PC-3 (cell line): ENCODE measurements at regions not wholly inside any gene's neighbourhood (a gene's known extent, or its start where the extent isn't known, plus 50 kb on each side); places are given as distances from the start of the nearest gene placed in this dataset.
"Not testable (repeated sequence)": the region's sequence is repeated elsewhere in the genome, so short reads cannot be mapped to it uniquely, and the experiment has no call there.

Experiments used
- ATAC-seq: fragments of 200-7000 bp; cut with Tn5 transposase; 2 replicates; pipeline ENCODE4 v1.9.1; 2020; ENCODE audit warnings: mild to moderate bottlenecking, moderate library complexity
- BruUV-seq: library from RNA; stranded (reverse); fragments of 400-500 nt; replicated peaks from 2 replicates; lab custom pipeline; 2021; lab: Mats Ljungman, UMichigan
- CTCF ChIA-PET: fragments of 300-600 bp; sonication (Branson Sonifier 250); formaldehyde crosslinking; loops from one replicate; lab custom pipeline; 2022; ENCODE audit warnings: antibody characterized with exemption; lab: Charles Lee
- POLR2A ChIA-PET: fragments of 300-600 bp; sonication (Branson Sonifier 250); formaldehyde crosslinking; loops from one replicate; lab custom pipeline; 2022; ENCODE audit warnings: antibody characterized with exemption; ENCODE audit not compliant: unreplicated experiment; lab: Charles Lee
- DNase-seq: peaks from one replicate; pipeline ENCODE4 v3.0.0-alpha.2; 2015
- H2AFZ ChIP-seq: fragments of 300-600 bp; sonication (generic); 2 replicates; pipeline ENCODE4 v1.6.0; 2016; ENCODE audit warnings: antibody characterized with exemption, low read length
- H3F3A ChIP-seq: fragments of 300-600 bp; sonication (generic); one replicate; pipeline ENCODE4 v1.6.0; 2017; ENCODE audit warnings: antibody characterized with exemption, low read length, control low read depth, mild to moderate bottlenecking; ENCODE audit not compliant: unreplicated experiment
- H3K27ac ChIP-seq: fragments of 300-600 bp; sonication (generic); 2 replicates; pipeline ENCODE4 v1.5.1; 2016; ENCODE audit warnings: mild to moderate bottlenecking, low read length
- H3K27me3 ChIP-seq: fragments of 300-600 bp; sonication (generic); 2 replicates; pipeline ENCODE4 v1.6.1; 2016; ENCODE audit warnings: low read length, mixed read lengths
- H3K36me3 ChIP-seq: fragments of 300-600 bp; sonication (generic); 2 replicates; pipeline ENCODE4 v1.6.1; 2016; ENCODE audit warnings: low read depth, mixed run types, low read length, mixed read lengths
- H3K4me1 ChIP-seq: fragments of 300-600 bp; sonication (generic); 2 replicates; pipeline ENCODE4 v1.5.1; 2016; ENCODE audit warnings: low read length; ENCODE audit not compliant: insufficient read depth
- H3K4me2 ChIP-seq: fragments of 300-600 bp; sonication (generic); 2 replicates; pipeline ENCODE4 v1.6.0; 2016; ENCODE audit warnings: low read length
- H3K4me3 ChIP-seq: fragments of 300-600 bp; sonication (generic); 2 replicates; pipeline ENCODE4 v1.5.1; 2016; ENCODE audit warnings: mild to moderate bottlenecking, low read length, mixed read lengths
- H3K79me2 ChIP-seq: fragments of 300-600 bp; sonication (generic); 2 replicates; pipeline ENCODE4 v1.6.1; 2017; ENCODE audit warnings: low read length, mixed read lengths
- H3K9ac ChIP-seq: fragments of 300-600 bp; sonication (generic); 2 replicates; pipeline ENCODE4 v1.6.0; 2016; ENCODE audit warnings: mild to moderate bottlenecking, low read length
- H3K9me2 ChIP-seq: fragments of 300-600 bp; sonication (generic); replicated peaks from 2 replicates; pipeline ENCODE4 v1.6.1; 2016; ENCODE audit warnings: mixed run types, low read length, mixed read lengths
- H3K9me3 ChIP-seq: fragments of 300-600 bp; sonication (generic); 2 replicates; pipeline ENCODE4 v1.6.1; 2016; ENCODE audit warnings: low read length, mixed read lengths
- H4K20me1 ChIP-seq: fragments of 300-600 bp; sonication (generic); 2 replicates; pipeline ENCODE4 v1.6.1; 2016; ENCODE audit warnings: low read length, mixed read lengths
- EZH2 ChIP-seq: fragments of 300-600 bp; sonication (generic); IDR thresholded peaks from one replicate; pipeline ENCODE4 v1.6.1; 2017; ENCODE audit warnings: antibody characterized with exemption, mild to moderate bottlenecking, low read length; ENCODE audit not compliant: unreplicated experiment
- EZH2phosphoT487 ChIP-seq: fragments of 300-600 bp; sonication (generic); IDR thresholded peaks from 2 replicates; pipeline ENCODE4 v1.6.1; 2018; ENCODE audit warnings: mild to moderate bottlenecking, antibody characterized with exemption, low read length, borderline replicate concordance
- intact Hi-C: fragments of 100-400 bp; cut with micrococcal nuclease; formaldehyde crosslinking; loops from 2 replicates; pipeline ENCODE4 v1.9.0; 2023
- TF ChIP-seq, protein P1 (sequence below): fragments of 300-600 bp; sonication (generic); conservative IDR thresholded peaks from 2 replicates; pipeline ENCODE4 v1.5.1; 2017; ENCODE audit warnings: antibody characterized with exemption, low read depth, mild to moderate bottlenecking, low read length

DNA sequence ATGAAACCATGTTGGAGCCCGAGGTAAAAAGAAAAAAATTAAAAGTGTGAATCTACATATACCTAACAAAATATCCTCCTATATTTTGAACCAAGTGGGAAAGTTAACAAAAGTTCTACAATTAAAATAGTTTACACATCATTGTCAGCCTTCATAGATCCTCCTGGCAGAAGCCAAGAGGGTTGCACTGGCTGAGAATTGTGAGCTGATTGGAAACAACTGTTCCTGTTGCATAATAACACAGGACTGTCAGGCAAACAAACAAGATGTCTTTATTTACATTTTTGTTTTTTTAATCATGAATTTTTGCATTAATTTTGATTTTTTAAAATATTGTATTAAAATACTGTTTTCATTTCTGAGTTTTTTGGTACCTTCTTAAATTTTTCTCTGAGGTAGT, 215.2 kb upstream of the MME start:
- TF ChIP-seq, protein P1, sequence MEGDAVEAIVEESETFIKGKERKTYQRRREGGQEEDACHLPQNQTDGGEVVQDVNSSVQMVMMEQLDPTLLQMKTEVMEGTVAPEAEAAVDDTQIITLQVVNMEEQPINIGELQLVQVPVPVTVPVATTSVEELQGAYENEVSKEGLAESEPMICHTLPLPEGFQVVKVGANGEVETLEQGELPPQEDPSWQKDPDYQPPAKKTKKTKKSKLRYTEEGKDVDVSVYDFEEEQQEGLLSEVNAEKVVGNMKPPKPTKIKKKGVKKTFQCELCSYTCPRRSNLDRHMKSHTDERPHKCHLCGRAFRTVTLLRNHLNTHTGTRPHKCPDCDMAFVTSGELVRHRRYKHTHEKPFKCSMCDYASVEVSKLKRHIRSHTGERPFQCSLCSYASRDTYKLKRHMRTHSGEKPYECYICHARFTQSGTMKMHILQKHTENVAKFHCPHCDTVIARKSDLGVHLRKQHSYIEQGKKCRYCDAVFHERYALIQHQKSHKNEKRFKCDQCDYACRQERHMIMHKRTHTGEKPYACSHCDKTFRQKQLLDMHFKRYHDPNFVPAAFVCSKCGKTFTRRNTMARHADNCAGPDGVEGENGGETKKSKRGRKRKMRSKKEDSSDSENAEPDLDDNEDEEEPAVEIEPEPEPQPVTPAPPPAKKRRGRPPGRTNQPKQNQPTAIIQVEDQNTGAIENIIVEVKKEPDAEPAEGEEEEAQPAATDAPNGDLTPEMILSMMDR = no peak
- TF ChIP-seq EZH2 (no peak), EZH2phosphoT487 (no peak)
- intact Hi-C loops = no loop called here

GRCh38 chr3:154862265-154862664, 217.9 kb upstream of the MME start:
- Histone ChIP-seq H3K9ac (no peak overlapping the region), H3K36me3 (no peaks in the 10 kb centered on the region), H3K4me1 (no peaks in the 10 kb centered on the region), H2AFZ (no peak overlapping the region), H3K4me2 (no peak overlapping the region), H3K4me3 (no peak overlapping the region), H3K27me3 (no peaks in the 10 kb centered on the region), H3K79me2 (no peaks in the 10 kb centered on the region), H4K20me1 (no peaks in the 10 kb centered on the region), H3K27ac (no peak overlapping the region), H3K9me3 (no peaks in the 10 kb centered on the region), H3F3A (no peaks in the 10 kb centered on the region), H3K9me2 (no peaks in the 10 kb centered on the region)
- POLR2A ChIA-PET = no interaction called here
- no TSS peak for BruUV-seq
- intact Hi-C loops = no loop called here
- no peak for ATAC-seq
- CTCF ChIA-PET = no interaction called here
- TF ChIP-seq, protein P1 = no peak
- TF ChIP-seq EZH2phosphoT487 (no peak), EZH2 (no peak)
- DNase-seq = peak; percentile 26

More for the DNA sequence above, 215.2 kb upstream of the MME start:
- CTCF ChIA-PET = no interaction called here
- no peak overlapping the region for H3K4me2 ChIP-seq
- no peak overlapping the region for H3K4me3 ChIP-seq
- no peak overlapping the region for H3K27ac ChIP-seq
- H3K27me3 ChIP-seq = no peaks in the 10 kb centered on the region
- no peaks in the 10 kb centered on the region for H3F3A ChIP-seq
- no peak overlapping the region for H3K9ac ChIP-seq
- no peaks in the 10 kb centered on the region for H3K36me3 ChIP-seq
- H4K20me1 ChIP-seq = no peaks in the 10 kb centered on the region
- H3K79me2 ChIP-seq = no peaks in the 10 kb centered on the region
- BruUV-seq = no TSS peak
- ATAC-seq (no peak), DNase-seq (no peak)
- no peak overlapping the region for H2AFZ ChIP-seq
- no peaks in the 10 kb centered on the region for H3K4me1 ChIP-seq
- no peaks in the 10 kb centered on the region for H3K9me3 ChIP-seq
- H3K9me2 ChIP-seq = no peaks in the 10 kb centered on the region
- POLR2A ChIA-PET = no interaction called here

DNA sequence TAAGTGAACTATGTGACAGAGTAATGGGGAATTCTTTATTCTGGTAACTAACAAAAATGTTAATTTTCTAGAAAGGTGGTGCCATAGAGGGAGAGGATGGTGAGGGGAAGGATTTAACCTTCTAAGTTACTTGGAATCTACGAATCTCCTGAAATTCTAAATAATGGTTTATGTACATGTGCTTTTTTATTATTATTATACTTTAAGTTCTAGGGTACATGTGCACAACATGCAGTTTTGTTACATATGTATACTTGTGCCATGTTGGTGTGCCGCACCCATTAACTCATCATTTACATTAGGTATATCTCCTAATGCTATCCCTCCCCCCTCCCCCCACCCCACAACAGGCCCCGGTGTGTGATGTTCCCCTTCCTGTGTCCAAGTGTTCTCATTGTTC, 227.1 kb upstream of the MME start:
- peaks cover 12% of the 10 kb centered on the region for H3K4me1 ChIP-seq
- H3K4me3 ChIP-seq, H3F3A ChIP-seq, H3K9me2 ChIP-seq, H4K20me1 ChIP-seq, H3K4me2 ChIP-seq, POLR2A ChIA-PET, BruUV-seq, H3K79me2 ChIP-seq, H3K27me3 ChIP-seq, H2AFZ ChIP-seq, DNase-seq, ATAC-seq, CTCF ChIA-PET, H3K27ac ChIP-seq, H3K9me3 ChIP-seq, H3K9ac ChIP-seq, H3K36me3 ChIP-seq: not testable (repeated sequence)
- intact Hi-C loops = loop anchor here (2.0 kb wide), 1 partner anchor 34 kb away; no protein-coding TSS in a partner anchor
